Sigmoid colon (tissue), 6 donors: ENCODE measurements at regions not wholly inside any gene's neighbourhood (a gene's known extent, or its start where the extent isn't known, plus 50 kb on each side); places are given as distances from the start of the nearest gene placed in this dataset.

ENCODE experiments used
- DNase-seq: peaks from one replicate; pipeline ENCODE4 v3.0.0-alpha.2; 2019
- H3K27ac ChIP-seq, 4 donors: fragments of 200-600 bp; sonication (generic); one replicate each; pipeline ENCODE4 v1.5.1; 2016 to 2019; ENCODE audit warnings: mild to moderate bottlenecking in 1 of 4
- H3K27me3 ChIP-seq, 3 donors: fragments of 200-600 bp; sonication (generic); one replicate each; pipeline ENCODE4 v1.5.1; 2019; ENCODE audit warnings: mild to moderate bottlenecking in 1 of 3
- H3K36me3 ChIP-seq, 4 donors: fragments of 200-600 bp; sonication (generic); one replicate each; pipeline ENCODE4 v1.5.1; 2016 to 2019
- H3K4me1 ChIP-seq, 4 donors: fragments of 200-600 bp; sonication (generic); one replicate each; pipeline ENCODE4 v1.5.1; 2017 to 2019
- H3K4me3 ChIP-seq, 4 donors: fragments of 200-600 bp; sonication (generic); one replicate each; pipeline ENCODE4 v1.5.1; 2017 to 2019; ENCODE audit warnings: mild to moderate bottlenecking in 2 of 4, moderate library complexity in 1 of 4
- H3K9me3 ChIP-seq, 4 donors: fragments of 200-600 bp in 3 of 4; sonication (generic) in 3 of 4; one replicate each; pipeline versions ENCODE4 v1.5.1 to v1.6.1; 2013 to 2019
- EP300 ChIP-seq, 4 donors: sonication (generic); formaldehyde crosslinking; IDR thresholded peaks; one replicate each; pipeline ENCODE4 v1.6.1; 2017; ENCODE audit warnings: antibody characterized with exemption in 4 of 4
- POLR2A ChIP-seq, 2 donors: fragments of 450-650 bp; IDR thresholded peaks; one replicate each; pipeline ENCODE4 v1.6.1; 2016; ENCODE audit warnings: antibody characterized with exemption in 2 of 2, mild to moderate bottlenecking in 2 of 2, moderate library complexity in 2 of 2
- POLR2AphosphoS5 ChIP-seq, 4 donors: sonication (generic); formaldehyde crosslinking; IDR thresholded peaks; one replicate each; pipeline ENCODE4 v1.6.1; 2017; ENCODE audit warnings: antibody characterized with exemption in 4 of 4
- WGBS, 2 donors: extraction: QIAGEN DNeasy Blood & Tissue Kit; methylation state at CpG; one replicate each; pipeline ENCODE4 v1.1.7; 2013; 5-methylcytosine and 5-hydroxymethylcytosine counted together
- intact Hi-C: fragments of 100-400 bp; cut with DNase I; formaldehyde crosslinking; loops from one replicate; pipeline ENCODE4 v1.15.1; 2023
- TF ChIP-seq, protein P1 (sequence below), 4 experiments: fragments of 450-650 bp in 3 of 4; fragments of 200-600 bp in 1 of 4; IDR thresholded peaks; one replicate each; pipeline ENCODE4 v1.5.1; 2016 to 2019; ENCODE audit warnings: antibody characterized with exemption in 4 of 4, mild to moderate bottlenecking in 3 of 4, moderate library complexity in 2 of 4
- donor health status: healthy with polysubstance abuse.
- donor health status: healthy.

DNA sequence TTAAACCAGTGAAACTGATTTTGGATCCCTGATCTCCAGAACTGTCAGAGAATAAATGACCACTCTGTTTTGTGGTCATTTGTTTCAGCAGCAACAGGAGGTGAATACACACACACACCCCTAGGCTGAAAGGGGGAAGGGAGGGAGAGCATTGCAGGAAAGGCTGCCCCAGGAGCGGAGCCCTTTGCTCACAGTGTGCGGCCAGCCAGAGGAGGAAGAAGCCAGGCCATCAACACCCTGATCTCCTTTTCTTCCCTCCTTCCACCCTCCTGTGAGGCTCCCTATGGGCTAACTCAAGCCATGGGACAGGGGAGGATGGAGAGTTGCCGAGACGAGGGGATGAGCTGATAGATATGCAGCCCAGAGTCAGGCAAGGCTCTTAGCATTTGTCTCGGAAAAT is 211.9 kb downstream of the TBX5 start:
- H3K27me3 ChIP-seq, result peaks cover 0 to 22% (median 0%) of the 10 kb centered on the region in 3 donors
- no peaks in the 10 kb centered on the region for H3K36me3 ChIP-seq
- no peak for DNase-seq
- H3K27ac ChIP-seq, result no peak overlapping the region
- no peak overlapping the region for H3K4me3 ChIP-seq
- TF ChIP-seq, protein P1, sequence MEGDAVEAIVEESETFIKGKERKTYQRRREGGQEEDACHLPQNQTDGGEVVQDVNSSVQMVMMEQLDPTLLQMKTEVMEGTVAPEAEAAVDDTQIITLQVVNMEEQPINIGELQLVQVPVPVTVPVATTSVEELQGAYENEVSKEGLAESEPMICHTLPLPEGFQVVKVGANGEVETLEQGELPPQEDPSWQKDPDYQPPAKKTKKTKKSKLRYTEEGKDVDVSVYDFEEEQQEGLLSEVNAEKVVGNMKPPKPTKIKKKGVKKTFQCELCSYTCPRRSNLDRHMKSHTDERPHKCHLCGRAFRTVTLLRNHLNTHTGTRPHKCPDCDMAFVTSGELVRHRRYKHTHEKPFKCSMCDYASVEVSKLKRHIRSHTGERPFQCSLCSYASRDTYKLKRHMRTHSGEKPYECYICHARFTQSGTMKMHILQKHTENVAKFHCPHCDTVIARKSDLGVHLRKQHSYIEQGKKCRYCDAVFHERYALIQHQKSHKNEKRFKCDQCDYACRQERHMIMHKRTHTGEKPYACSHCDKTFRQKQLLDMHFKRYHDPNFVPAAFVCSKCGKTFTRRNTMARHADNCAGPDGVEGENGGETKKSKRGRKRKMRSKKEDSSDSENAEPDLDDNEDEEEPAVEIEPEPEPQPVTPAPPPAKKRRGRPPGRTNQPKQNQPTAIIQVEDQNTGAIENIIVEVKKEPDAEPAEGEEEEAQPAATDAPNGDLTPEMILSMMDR (IDR thresholded peaks at IDR 0.05), result no peak
- no peak for TF ChIP-seq POLR2A (IDR thresholded peaks at IDR 0.05)
- no peak for TF ChIP-seq POLR2AphosphoS5 (IDR thresholded peaks at IDR 0.05)
- TF ChIP-seq EP300 (IDR thresholded peaks at IDR 0.05), result no peak
- intact Hi-C loops, result no loop called here
- WGBS, 2 donors, result 48 to 60% methylated on average over 5 of the region's 5 CpGs
- H3K9me3 ChIP-seq, result peaks cover 0 to 3% (median 0%) of the 10 kb centered on the region in 4 donors
- H3K4me1 ChIP-seq, result no peaks in the 10 kb centered on the region

DNA sequence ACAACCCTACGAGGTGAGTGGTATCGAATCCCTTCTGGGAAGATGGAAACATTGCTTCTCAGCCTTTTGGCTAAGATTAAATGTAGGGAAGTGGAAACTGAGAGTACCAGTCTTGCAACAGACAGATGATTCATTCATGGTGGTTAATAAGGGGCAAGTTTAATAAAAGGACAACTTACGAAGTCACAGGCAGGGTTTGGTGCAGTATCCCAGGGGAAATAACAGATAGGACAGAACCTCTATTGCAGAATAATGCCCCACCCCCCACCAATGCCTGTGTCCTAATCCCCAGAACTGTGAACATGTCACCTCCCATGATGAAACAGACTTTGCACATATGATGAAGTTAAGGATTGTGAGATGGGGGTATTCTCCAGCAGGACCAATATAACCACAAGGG is 212.5 kb downstream of the TBX5 start:
- Histone ChIP-seq H3K4me3 (no peak overlapping the region), H3K4me1 (no peaks in the 10 kb centered on the region), H3K27ac (no peak overlapping the region), H3K9me3 (no peaks in the 10 kb centered on the region), H3K27me3 (peaks cover 0 to 22% (median 0%) of the 10 kb centered on the region in 3 donors), H3K36me3 (no peaks in the 10 kb centered on the region)
- 88% methylated on average over 3 of the region's 3 CpGs for WGBS, 2 donors
- TF ChIP-seq POLR2AphosphoS5 (IDR thresholded peaks at IDR 0.05), result no peak
- no peak for TF ChIP-seq POLR2A (IDR thresholded peaks at IDR 0.05)
- TF ChIP-seq, protein P1 (IDR thresholded peaks at IDR 0.05), result no peak
- no peak for TF ChIP-seq EP300 (IDR thresholded peaks at IDR 0.05)
- intact Hi-C loops, result no loop called here
- no peak for DNase-seq

DNA sequence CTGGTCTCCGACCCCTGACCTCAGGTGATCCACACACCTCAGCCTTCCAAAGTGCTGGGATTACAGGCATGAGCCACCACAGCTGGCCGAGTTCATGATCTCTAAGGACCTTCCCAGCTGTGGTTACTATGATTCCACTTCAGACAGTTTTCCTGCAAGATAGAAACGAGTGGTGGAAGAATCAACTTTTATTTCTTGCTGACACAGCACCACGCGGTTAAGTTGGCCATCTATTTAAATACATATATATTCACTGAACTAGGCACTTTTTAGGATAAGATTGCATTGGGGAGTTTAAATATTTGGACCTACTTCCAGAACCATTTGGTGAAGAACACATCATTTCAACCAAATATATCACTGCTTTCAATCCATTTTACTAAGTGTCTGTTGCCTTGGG is 213.4 kb downstream of the TBX5 start:
- no peak overlapping the region for H3K4me3 ChIP-seq
- H3K36me3 ChIP-seq, result no peaks in the 10 kb centered on the region
- intact Hi-C loops, result no loop called here
- no peaks in the 10 kb centered on the region for H3K9me3 ChIP-seq
- TF ChIP-seq POLR2A (IDR thresholded peaks at IDR 0.05), result no peak
- no peak for TF ChIP-seq EP300 (IDR thresholded peaks at IDR 0.05)
- TF ChIP-seq, protein P1 (IDR thresholded peaks at IDR 0.05), result no peak
- WGBS, 2 donors, result 75 to 83% methylated on average over 5 of the region's 5 CpGs
- no peak overlapping the region for H3K27ac ChIP-seq
- H3K4me1 ChIP-seq, result no peaks in the 10 kb centered on the region
- DNase-seq, result no peak
- H3K27me3 ChIP-seq, result peaks cover 0 to 22% (median 0%) of the 10 kb centered on the region in 3 donors

DNA sequence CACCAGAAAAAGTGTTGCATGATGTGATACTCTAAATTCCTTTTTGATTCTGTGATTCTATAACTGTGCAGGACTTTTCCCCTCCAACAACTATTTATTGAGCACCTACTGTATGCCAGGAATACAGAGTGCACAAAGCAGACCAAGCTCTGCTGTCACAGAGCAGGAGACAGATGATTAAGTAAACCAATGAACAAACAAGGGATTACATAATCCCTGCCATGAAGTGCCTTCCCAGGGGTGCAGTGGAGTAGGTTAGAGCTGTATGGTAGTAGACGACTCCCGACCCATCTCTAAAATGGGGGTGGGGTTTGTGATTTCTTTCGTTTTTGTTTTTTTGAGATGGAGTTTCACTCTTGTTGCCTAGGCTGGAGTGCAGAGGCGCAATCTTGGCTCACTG is 213.9 kb downstream of the TBX5 start:
- Histone ChIP-seq H3K4me3 (no peak overlapping the region), H3K9me3 (no peaks in the 10 kb centered on the region), H3K27me3 (peaks cover 0 to 22% (median 0%) of the 10 kb centered on the region in 3 donors), H3K4me1 (no peaks in the 10 kb centered on the region), H3K36me3 (no peaks in the 10 kb centered on the region), H3K27ac (no peak overlapping the region)
- DNase-seq, result no peak
- intact Hi-C loops, result no loop called here
- 74 to 82% methylated on average over 4 of the region's 4 CpGs for WGBS, 2 donors
- TF ChIP-seq POLR2AphosphoS5 (IDR thresholded peaks at IDR 0.05), result no peak
- no peak for TF ChIP-seq POLR2A (IDR thresholded peaks at IDR 0.05)
- TF ChIP-seq EP300 (IDR thresholded peaks at IDR 0.05), result no peak

DNA sequence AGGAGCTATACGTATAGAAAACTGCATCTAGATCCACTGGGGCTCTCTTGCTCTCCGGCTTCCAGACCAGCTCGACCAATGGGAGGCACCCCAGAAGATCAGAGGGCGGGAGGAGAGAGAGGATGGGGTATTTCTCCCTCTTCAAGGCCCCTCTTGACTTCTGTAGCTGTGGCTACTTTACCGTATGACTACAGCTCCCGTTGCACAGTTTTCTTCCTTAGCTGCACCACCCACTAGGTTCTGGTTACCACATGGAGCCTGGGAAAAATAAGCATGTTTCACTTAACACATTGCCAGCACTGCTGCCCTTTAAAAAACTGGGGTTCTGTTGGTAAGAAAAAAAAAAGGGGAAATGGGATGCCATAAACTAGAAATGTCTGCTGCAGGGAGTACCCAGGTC is 214.4 kb downstream of the TBX5 start:
- Histone ChIP-seq H3K4me1 (no peaks in the 10 kb centered on the region), H3K4me3 (no peak overlapping the region), H3K27ac (no peak overlapping the region), H3K36me3 (no peaks in the 10 kb centered on the region), H3K9me3 (no peaks in the 10 kb centered on the region), H3K27me3 (peaks cover 0 to 24% (median 0%) of the 10 kb centered on the region in 3 donors)
- DNase-seq, result no peak
- 48 to 64% methylated on average over 6 of the region's 6 CpGs for WGBS, 2 donors
- intact Hi-C loops, result no loop called here
- TF ChIP-seq, protein P1 (IDR thresholded peaks at IDR 0.05), result no peak
- no peak for TF ChIP-seq EP300 (IDR thresholded peaks at IDR 0.05)
- no peak for TF ChIP-seq POLR2A (IDR thresholded peaks at IDR 0.05)
- no peak for TF ChIP-seq POLR2AphosphoS5 (IDR thresholded peaks at IDR 0.05)
